GM12873 (cell line): ENCODE measurements at regions not wholly inside any gene's neighbourhood (a gene's known extent, or its start where the extent isn't known, plus 50 kb on each side); places are given as distances from the start of the nearest gene placed in this dataset.

Experiments used
- TF ChIP-seq, protein P1 (sequence below): IDR thresholded peaks from 2 replicates; pipeline ENCODE4 v1.5.1; 2012; ENCODE audit warnings: low read depth, mild to moderate bottlenecking, moderate library complexity, low read length, control low read depth; ENCODE audit not compliant: insufficient read depth; ENCODE audit errors: missing control alignments

DNA sequence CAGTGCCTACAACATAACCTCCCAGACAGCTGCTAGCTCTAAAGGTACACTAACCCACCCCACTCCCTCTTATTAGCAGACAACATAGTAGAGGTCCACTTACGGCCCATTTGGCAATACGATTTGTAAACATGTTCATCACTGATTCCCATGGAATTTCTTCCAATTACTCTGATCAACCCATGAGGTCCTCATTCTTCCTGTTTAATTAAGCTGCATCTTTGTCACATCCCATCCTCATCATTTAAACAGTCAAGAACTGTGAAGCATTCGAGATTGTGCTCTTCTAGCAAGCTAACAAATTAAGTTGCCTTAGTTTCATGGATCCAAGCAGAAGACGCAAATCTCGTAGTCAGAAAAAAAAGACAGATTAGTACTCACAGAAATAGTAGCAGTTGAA, 622.2 kb upstream of the VSTM2A start:
- TF ChIP-seq, protein P1, sequence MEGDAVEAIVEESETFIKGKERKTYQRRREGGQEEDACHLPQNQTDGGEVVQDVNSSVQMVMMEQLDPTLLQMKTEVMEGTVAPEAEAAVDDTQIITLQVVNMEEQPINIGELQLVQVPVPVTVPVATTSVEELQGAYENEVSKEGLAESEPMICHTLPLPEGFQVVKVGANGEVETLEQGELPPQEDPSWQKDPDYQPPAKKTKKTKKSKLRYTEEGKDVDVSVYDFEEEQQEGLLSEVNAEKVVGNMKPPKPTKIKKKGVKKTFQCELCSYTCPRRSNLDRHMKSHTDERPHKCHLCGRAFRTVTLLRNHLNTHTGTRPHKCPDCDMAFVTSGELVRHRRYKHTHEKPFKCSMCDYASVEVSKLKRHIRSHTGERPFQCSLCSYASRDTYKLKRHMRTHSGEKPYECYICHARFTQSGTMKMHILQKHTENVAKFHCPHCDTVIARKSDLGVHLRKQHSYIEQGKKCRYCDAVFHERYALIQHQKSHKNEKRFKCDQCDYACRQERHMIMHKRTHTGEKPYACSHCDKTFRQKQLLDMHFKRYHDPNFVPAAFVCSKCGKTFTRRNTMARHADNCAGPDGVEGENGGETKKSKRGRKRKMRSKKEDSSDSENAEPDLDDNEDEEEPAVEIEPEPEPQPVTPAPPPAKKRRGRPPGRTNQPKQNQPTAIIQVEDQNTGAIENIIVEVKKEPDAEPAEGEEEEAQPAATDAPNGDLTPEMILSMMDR: no peak

DNA sequence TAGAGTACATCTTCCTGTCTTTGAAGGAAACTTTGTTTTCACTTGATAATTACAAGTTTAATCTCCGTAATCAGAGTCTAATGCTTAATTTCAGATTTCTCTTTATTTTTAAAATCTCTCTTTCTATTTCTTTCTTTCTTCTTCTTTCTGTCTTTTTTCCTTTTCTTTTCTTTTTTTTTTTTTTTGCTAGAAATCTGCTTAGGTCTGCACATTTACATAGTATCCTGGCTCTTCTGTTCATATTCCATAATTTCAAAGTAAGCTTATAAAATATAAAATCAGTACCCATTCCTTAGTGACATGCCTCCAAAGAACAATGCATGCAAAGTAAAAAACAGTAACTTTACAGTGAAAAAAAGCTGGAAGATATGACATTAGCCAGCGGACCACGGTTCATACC, 601.7 kb upstream of the VSTM2A start:
- TF ChIP-seq, protein P1: no peak

DNA sequence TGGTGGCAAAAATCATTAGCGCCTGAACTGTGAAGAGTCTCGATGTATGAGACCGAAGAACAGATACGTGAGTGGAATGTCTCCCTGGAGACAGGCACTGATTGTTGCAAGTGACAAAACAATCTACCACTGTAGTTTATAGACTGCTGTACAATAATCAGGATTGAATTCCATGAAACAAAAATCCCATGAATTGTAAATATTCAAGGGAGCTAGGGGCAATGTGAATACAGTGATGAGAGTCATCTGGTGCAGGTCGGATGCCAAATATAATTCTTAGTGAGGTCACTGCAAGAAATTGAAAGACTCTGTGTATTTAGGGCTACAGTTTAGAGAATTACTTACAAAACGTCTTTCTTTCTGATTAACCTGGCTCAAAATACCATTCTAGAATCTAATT, 594.4 kb upstream of the VSTM2A start:
- TF ChIP-seq, protein P1: no peak

DNA sequence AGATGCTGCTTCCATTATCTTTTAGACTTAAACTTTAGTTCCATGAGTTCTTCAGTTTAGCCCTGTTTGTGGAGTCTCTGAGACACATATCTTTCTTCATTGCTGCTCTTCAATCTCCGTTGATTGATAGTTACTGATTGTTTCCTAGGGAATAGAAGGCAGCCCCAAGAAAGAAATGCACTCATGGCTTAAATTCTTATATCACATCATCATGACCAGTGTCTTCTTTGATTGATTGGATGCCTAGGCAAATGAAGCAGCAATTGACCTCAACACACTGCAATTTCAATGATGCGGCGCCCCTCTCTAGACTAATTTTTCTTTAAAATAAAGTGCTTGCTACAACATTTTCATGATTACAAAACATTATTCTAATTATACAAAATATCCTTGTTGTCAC, 576.5 kb upstream of the VSTM2A start:
- TF ChIP-seq, protein P1: no peak

DNA sequence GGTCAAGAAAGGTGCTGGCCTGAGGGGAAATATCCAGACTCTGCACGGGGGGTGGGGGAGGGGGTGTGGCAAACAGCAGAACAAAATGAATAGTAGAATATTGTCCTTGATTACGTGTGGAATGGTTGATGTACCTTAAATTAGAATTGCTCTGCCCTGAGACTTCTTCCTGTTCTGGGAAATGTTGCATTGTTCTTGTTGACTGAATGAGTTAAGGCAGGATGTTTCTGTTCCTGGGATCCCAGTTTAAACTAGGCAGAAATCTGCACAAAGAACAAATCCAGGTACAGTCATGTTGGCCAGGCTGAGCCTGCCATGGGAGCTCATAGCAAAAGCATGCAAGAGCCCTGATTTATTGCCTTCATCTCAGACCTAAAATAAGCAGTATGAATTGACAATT, 558.7 kb upstream of the VSTM2A start:
- TF ChIP-seq, protein P1: no peak

DNA sequence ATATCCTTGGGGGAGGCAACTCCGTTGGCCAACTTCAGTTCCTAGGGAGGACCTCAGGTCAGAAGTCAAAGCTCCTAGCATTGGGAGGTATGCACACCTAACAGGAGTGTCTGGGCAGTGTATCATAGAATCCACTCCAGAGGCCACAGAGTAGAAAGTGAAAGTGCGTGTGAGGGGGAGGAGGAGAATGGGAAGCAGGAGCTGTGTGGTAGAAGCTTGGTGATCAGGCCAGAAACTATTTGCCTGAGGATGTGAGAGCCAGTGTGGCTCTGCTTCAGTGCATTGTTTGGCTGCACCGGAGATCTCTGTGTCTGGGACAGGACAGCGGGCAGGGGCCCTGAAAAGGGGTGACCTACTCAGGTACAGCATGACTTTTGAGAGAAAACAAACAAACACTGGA, 557.4 kb upstream of the VSTM2A start:
- TF ChIP-seq, protein P1: no peak

DNA sequence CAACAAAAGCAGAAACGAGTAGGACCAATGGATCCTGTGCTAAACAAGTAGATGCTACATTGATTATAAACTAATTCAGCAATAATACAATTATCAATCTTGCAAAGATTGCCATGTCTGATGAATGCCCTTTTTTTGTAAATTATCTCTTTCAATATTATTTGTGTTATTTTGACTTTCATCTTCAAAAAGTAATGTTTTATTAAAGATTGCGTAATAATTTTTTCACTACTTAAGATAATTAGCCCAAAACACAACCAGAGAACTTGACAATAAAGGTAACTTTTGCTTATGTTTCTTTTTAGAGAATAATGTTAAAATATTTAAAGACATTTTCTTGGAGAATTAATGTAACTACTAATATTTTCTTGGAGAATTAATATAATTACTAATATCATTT, 553.8 kb upstream of the VSTM2A start:
- TF ChIP-seq, protein P1: no peak
